CD4-positive, alpha-beta T cell treated with Interleukin-10 for 1 hour (primary cell): ENCODE measurements at regions not wholly inside any gene's neighbourhood (a gene's known extent, or its start where the extent isn't known, plus 50 kb on each side); places are given as distances from the start of the nearest gene placed in this dataset.
"Not testable (repeated sequence)": the region's sequence is repeated elsewhere in the genome, so short reads cannot be mapped to it uniquely, and the experiment has no call there.

Experiments
- DNase-seq: peaks from one replicate; pipeline ENCODE4 v3.0.0-alpha.2; 2020

GRCh38 chr4:117135634-117136354 is 50.4 kb upstream of the TRAM1L1 start:
- DNase-seq: no peak

GRCh38 chr4:117137145-117137544 is 51.8 kb upstream of the TRAM1L1 start:
- DNase-seq: no peak

GRCh38 chr4:117138732-117139131 is 53.4 kb upstream of the TRAM1L1 start:
- not testable (repeated sequence) for DNase-seq

GRCh38 chr4:117154251-117154650 is 68.9 kb upstream of the TRAM1L1 start:
- DNase-seq: no peak

GRCh38 chr4:117156806-117157205 is 71.4 kb upstream of the TRAM1L1 start:
- no peak for DNase-seq

- DNase-seq: no peak
Observed at GRCh38 chr4:117157360-117157759, 72.0 kb upstream of the TRAM1L1 start.

GRCh38 chr4:117162976-117163375 is 77.6 kb upstream of the TRAM1L1 start:
- DNase-seq: no peak

- DNase-seq: no peak
Observed at GRCh38 chr4:117164338-117164737, 79.0 kb upstream of the TRAM1L1 start.

GRCh38 chr4:117175369-117175768 is 90.0 kb upstream of the TRAM1L1 start:
- not testable (repeated sequence) for DNase-seq

GRCh38 chr4:117203231-117203630 is 117.9 kb upstream of the TRAM1L1 start:
- no peak for DNase-seq

- DNase-seq: no peak
Observed at GRCh38 chr4:117210551-117210950, 125.2 kb upstream of the TRAM1L1 start.

- DNase-seq: no peak
Observed at GRCh38 chr4:117224256-117224655, 138.9 kb upstream of the TRAM1L1 start.

GRCh38 chr4:117225471-117225870 is 140.1 kb upstream of the TRAM1L1 start:
- DNase-seq: no peak

- DNase-seq: no peak
Observed at GRCh38 chr4:117227925-117228324, 142.5 kb upstream of the TRAM1L1 start.

- no peak for DNase-seq
Observed at GRCh38 chr4:117239434-117239833, 154.1 kb upstream of the TRAM1L1 start.

- DNase-seq: no peak
Observed at GRCh38 chr4:117249333-117249732, 164.0 kb upstream of the TRAM1L1 start.

GRCh38 chr4:117264072-117264471 is 178.7 kb upstream of the TRAM1L1 start:
- DNase-seq: no peak

- DNase-seq: no peak
Observed at GRCh38 chr4:117267317-117267716, 181.9 kb upstream of the TRAM1L1 start.

GRCh38 chr4:117284736-117285135 is 199.4 kb upstream of the TRAM1L1 start:
- DNase-seq: no peak

- no peak for DNase-seq
Observed at GRCh38 chr4:117293784-117294183, 208.4 kb upstream of the TRAM1L1 start.

- DNase-seq: no peak
Observed at GRCh38 chr4:117302226-117302625, 216.8 kb upstream of the TRAM1L1 start.

- DNase-seq: no peak
Observed at GRCh38 chr4:117311215-117311614, 225.8 kb upstream of the TRAM1L1 start.

- no peak for DNase-seq
Observed at GRCh38 chr4:117311989-117312388, 226.6 kb upstream of the TRAM1L1 start.

GRCh38 chr4:117324851-117325491 is 239.6 kb upstream of the TRAM1L1 start:
- DNase-seq: no peak

- no peak for DNase-seq
Observed at GRCh38 chr4:117326091-117326490, 240.7 kb upstream of the TRAM1L1 start.
